ENCODE measurements at regions not wholly inside any gene's neighbourhood (a gene's known extent, or its start where the extent isn't known, plus 50 kb on each side); places are given as distances from the start of the nearest gene placed in this dataset.

DNA sequence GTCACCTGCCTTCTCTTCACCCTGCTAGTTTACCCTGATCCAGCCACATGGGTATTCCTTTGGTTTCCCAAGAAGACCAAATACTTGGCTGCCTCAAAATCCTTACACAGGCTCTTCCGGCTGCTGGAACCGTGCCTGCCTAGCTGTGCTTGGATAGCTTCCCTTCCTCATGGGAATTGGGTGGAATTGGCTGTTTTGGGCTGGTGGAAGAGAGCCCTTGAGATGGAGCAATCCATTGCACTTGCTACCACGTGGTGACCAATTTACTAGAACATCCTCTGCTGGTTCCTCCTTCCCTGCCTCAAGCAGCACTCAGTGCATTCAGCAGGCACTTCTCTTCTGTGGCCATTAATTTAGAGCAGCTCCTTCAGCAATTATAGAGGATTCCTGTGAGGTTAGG lies 119.3 kb upstream of the AP1S2 start:
- ATAC-seq = no peak
- no peak for TF ChIP-seq ZFP30 (CRISPR knock-in tag; IDR thresholded peaks at IDR 0.05)

GRCh38 chrX:15973299-15973698 lies 118.7 kb upstream of the AP1S2 start:
- no peak for TF ChIP-seq PPARA (CRISPR knock-in tag; IDR thresholded peaks at IDR 0.05; ENCODE audit: borderline replicate concordance)
- no peak for TF ChIP-seq ZFP30 (CRISPR knock-in tag; IDR thresholded peaks at IDR 0.05)
- peak; percentile 80 for ATAC-seq

GRCh38 chrX:15971696-15972095 lies 117.1 kb upstream of the AP1S2 start:
- TF ChIP-seq ZNF8 (CRISPR knock-in tag; IDR thresholded peaks at IDR 0.05) = no peak
- no peak for TF ChIP-seq SNAI2 (CRISPR knock-in tag; IDR thresholded peaks at IDR 0.05)
- TF ChIP-seq TOX (CRISPR knock-in tag; IDR thresholded peaks at IDR 0.05; ENCODE audit: borderline replicate concordance) = no peak
- TF ChIP-seq ZFP30 (CRISPR knock-in tag; IDR thresholded peaks at IDR 0.05) = no peak
- TF ChIP-seq ARNTL (CRISPR knock-in tag; IDR thresholded peaks at IDR 0.05; ENCODE audit: borderline replicate concordance, low read depth) = no peak
- TF ChIP-seq ZC3H10 (CRISPR knock-in tag; IDR thresholded peaks at IDR 0.05) = no peak
- TF ChIP-seq ISL1 (CRISPR knock-in tag; IDR thresholded peaks at IDR 0.05) = no peak
- no peak for TF ChIP-seq CSDC2 (CRISPR knock-in tag; IDR thresholded peaks at IDR 0.05)
- TF ChIP-seq ZNF70 (CRISPR knock-in tag; IDR thresholded peaks at IDR 0.05) = no peak
- TF ChIP-seq TSHZ2 (CRISPR knock-in tag; IDR thresholded peaks at IDR 0.05) = no peak
- no peak for TF ChIP-seq ZFP3 (CRISPR knock-in tag; IDR thresholded peaks at IDR 0.05)
- TF ChIP-seq ZNF565 (CRISPR knock-in tag; conservative IDR thresholded peaks at IDR 0.05; ENCODE audit: low read depth) = no peak
- no peak for TF ChIP-seq POU6F1 (CRISPR knock-in tag; IDR thresholded peaks at IDR 0.05; ENCODE audit: borderline replicate concordance, low read depth)
- no peak for TF ChIP-seq GLIS3 (CRISPR knock-in tag; IDR thresholded peaks at IDR 0.05)
- no peak for TF ChIP-seq TCF4 (CRISPR knock-in tag; IDR thresholded peaks at IDR 0.05; ENCODE audit: borderline replicate concordance)
- ATAC-seq = no peak

DNA sequence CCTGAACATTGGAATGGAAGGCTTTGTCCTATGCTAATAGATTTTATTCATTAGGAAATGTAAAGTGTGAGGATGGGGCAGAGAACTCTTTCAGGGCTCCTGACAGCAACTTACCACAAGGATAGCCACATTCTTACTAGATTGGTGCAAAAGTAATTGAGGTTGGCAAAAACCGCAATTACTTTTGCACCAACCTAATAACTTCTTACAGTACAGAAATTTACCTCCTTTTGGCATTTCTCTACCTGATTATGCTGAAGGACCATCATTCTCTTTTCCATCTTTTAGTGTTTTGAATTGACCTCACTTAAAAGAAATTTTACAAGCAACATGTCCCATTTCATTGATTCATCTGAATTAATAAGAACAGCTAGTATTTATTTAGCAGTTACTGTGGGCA lies 109.2 kb upstream of the AP1S2 start:
- ATAC-seq = no peak
- TF ChIP-seq, protein P1, sequence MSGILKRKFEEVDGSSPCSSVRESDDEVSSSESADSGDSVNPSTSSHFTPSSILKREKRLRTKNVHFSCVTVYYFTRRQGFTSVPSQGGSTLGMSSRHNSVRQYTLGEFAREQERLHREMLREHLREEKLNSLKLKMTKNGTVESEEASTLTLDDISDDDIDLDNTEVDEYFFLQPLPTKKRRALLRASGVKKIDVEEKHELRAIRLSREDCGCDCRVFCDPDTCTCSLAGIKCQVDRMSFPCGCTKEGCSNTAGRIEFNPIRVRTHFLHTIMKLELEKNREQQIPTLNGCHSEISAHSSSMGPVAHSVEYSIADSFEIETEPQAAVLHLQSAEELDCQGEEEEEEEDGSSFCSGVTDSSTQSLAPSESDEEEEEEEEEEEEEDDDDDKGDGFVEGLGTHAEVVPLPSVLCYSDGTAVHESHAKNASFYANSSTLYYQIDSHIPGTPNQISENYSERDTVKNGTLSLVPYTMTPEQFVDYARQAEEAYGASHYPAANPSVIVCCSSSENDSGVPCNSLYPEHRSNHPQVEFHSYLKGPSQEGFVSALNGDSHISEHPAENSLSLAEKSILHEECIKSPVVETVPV (CRISPR knock-in tag; IDR thresholded peaks at IDR 0.05) = no peak
- TF ChIP-seq, protein P2, sequence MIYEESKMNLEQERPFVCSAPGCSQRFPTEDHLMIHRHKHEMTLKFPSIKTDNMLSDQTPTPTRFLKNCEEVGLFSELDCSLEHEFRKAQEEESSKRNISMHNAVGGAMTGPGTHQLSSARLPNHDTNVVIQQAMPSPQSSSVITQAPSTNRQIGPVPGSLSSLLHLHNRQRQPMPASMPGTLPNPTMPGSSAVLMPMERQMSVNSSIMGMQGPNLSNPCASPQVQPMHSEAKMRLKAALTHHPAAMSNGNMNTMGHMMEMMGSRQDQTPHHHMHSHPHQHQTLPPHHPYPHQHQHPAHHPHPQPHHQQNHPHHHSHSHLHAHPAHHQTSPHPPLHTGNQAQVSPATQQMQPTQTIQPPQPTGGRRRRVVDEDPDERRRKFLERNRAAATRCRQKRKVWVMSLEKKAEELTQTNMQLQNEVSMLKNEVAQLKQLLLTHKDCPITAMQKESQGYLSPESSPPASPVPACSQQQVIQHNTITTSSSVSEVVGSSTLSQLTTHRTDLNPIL (CRISPR knock-in tag; IDR thresholded peaks at IDR 0.05; ENCODE audit: low read depth) = no peak
- TF ChIP-seq ZNF8 (CRISPR knock-in tag; IDR thresholded peaks at IDR 0.05) = no peak
- no peak for TF ChIP-seq TCF4 (CRISPR knock-in tag; IDR thresholded peaks at IDR 0.05; ENCODE audit: borderline replicate concordance)
- TF ChIP-seq PATZ1 (CRISPR knock-in tag; IDR thresholded peaks at IDR 0.05; ENCODE audit: borderline replicate concordance) = no peak
- TF ChIP-seq ISL1 (CRISPR knock-in tag; IDR thresholded peaks at IDR 0.05) = no peak
- no peak for TF ChIP-seq POU6F1 (CRISPR knock-in tag; IDR thresholded peaks at IDR 0.05; ENCODE audit: borderline replicate concordance, low read depth)
- no peak for TF ChIP-seq ZNF565 (CRISPR knock-in tag; conservative IDR thresholded peaks at IDR 0.05; ENCODE audit: low read depth)
- no peak for TF ChIP-seq GLIS3 (CRISPR knock-in tag; IDR thresholded peaks at IDR 0.05)
- TF ChIP-seq RARB (CRISPR knock-in tag; IDR thresholded peaks at IDR 0.05) = no peak
- no peak for TF ChIP-seq ZFP3 (CRISPR knock-in tag; IDR thresholded peaks at IDR 0.05)
- TF ChIP-seq PPARA (CRISPR knock-in tag; IDR thresholded peaks at IDR 0.05; ENCODE audit: borderline replicate concordance) = no peak
- TF ChIP-seq ZC3H10 (CRISPR knock-in tag; IDR thresholded peaks at IDR 0.05) = no peak
- no peak for TF ChIP-seq TSHZ2 (CRISPR knock-in tag; IDR thresholded peaks at IDR 0.05)
- no peak for TF ChIP-seq ZNF70 (CRISPR knock-in tag; IDR thresholded peaks at IDR 0.05)
- no peak for TF ChIP-seq SNAI2 (CRISPR knock-in tag; IDR thresholded peaks at IDR 0.05)
